Activated CD8-positive, alpha-beta memory T cell treated with anti-CD3 and anti-CD28 coated beads, Interleukin-2, amount 50 U/mL, for 48 hours (primary cell): ENCODE measurements at regions not wholly inside any gene's neighbourhood (a gene's known extent, or its start where the extent isn't known, plus 50 kb on each side); places are given as distances from the start of the nearest gene placed in this dataset.

Experiments used
- DNase-seq: peaks from one replicate; pipeline ENCODE4 v3.0.0-alpha.2; 2020

DNA sequence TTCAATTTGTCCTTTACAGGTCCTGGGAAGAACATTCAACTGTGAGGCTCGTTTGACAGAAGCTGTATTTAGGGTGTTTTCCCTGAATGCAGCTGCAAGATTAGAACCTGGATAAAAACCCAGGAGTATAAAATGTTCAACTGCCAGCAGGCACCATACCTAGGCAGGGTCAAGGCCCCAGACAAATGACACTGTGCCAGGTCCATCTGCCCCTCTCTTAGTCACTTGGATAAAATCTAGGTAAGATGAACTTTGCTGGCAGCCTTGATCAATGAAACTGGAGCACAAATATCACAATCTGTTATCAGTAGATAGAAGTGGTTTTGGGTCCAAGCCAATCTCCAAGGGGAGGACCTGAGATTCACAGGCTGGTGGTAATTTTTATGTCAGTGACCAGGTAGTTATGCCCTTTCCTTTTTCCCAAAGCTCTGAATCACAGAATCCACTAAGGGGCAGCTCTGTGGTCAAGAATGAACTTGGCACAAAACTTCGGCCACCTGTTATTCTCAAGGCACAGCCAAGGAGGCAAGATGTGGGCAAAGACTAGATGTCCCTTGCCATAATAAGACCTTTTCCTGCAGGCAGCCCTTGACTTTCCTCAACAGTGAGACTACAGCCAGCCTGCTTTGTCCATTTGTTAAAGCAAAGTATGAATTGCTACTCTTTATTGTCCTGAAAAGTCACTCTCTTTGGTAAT lies 501.0 kb downstream of the PPARGC1A start:
- no peak for DNase-seq

DNA sequence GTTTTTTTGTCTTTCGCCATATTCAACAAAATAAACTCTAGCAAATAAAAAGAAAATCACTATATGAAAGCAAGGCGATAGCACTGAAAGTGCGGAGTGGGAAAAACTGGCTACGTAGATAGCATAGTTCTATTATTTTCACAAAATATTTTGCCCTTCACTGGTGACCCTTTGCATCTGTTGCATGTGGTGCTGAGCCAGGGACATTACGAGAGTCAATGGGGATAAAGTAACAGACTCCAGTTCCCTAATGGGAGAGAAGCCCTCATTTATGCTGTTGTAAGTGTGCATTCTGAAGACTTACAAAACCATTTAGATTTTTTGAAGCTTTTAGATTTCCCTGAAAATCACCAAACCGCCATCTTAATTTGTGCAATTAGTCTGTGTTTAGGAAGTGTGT lies 501.6 kb downstream of the PPARGC1A start:
- DNase-seq = no peak

DNA sequence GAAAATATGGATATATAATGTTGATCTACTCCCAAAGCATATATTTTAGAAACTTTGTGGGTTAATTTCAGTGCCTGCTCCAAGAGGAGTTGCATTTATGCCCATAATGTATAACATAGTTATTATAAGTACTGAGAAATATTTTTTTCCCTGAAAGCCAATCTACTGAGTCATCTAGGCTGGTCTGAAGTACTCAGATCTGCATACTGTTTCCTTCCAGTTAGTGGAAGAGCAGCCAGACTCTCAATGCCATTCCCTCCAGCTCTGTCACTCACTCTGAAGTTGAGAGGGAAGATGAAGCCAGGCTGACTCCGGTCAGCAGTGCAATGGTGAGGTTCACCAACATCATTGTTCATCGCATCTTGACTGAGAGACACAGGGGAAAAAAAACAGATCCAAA lies 505.1 kb downstream of the PPARGC1A start:
- no peak for DNase-seq

DNA sequence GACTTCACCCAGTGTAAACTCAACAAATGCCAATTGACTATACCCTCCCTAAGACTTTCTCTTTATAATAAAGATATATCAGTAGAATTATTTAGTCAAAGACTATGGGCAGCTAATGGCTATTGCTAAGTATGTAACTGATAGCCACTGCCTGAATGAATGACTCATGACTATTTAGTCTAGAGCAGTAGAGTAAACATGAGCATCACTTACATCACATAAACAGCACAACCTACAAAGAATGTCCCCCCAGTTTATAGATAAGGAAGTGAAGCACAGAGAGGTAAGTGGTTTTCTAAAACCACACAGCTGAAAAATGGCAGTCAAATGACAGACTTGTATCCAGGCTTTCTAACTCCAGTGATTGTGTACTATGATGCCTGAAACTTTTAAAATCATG lies 507.0 kb downstream of the PPARGC1A start:
- DNase-seq = no peak

DNA sequence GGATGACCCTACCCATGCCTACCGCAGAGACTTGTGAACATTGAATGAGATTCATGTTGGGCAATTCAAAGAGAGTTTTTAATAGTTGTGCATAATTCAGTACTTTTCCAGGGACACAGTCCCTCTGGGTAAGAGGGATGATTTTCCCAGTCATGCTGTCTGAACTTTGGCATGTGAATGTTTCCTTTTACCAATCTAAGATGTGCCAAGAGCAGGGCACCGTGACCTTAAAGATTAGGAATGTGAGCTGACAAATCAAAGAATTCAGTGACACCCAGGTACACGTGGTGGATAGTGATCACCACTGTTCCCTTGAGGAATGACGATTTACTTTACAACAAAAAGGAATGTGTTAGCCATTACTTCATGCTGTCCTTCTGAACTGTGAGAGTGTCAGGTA lies 515.6 kb downstream of the PPARGC1A start:
- DNase-seq = no peak

DNA sequence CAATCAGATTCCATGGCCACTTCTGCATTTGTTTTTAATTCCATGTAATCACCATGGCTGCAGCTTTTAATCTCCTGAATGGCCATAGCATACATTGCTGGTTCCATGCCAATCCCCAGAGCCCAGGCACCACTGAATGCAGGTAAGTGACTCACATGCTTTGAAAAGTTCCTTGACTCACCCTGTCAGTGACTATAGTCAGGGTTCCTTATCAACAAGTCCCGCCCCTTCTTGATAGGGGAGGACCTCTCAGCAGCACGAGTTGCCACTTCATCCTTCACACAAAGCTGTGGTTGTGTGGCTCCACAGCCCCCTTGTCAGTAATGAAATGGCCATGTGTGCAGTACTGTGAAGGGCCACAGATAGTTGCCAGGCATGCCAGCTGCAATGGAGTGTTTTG lies 516.6 kb downstream of the PPARGC1A start:
- peak; percentile 50 for DNase-seq

DNA sequence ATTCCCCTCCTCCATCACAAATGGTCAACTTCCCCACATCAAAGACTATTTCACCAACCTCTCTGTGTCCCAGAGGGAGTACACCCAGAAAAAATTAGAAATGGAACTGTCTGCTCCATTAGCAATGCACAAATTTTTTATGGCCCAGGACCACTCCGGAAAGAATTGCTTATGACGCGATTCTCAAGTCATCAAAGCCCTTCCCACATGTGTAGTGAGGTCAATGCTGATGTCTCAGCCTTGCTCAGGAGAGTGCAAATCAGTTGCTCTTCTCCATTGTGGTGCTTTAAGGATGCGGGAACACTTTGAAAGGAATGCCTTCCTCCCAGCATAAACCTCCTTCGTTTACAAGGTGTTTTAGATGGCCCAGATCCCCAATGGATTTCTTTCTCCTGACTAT lies 518.3 kb downstream of the PPARGC1A start:
- DNase-seq = no peak

DNA sequence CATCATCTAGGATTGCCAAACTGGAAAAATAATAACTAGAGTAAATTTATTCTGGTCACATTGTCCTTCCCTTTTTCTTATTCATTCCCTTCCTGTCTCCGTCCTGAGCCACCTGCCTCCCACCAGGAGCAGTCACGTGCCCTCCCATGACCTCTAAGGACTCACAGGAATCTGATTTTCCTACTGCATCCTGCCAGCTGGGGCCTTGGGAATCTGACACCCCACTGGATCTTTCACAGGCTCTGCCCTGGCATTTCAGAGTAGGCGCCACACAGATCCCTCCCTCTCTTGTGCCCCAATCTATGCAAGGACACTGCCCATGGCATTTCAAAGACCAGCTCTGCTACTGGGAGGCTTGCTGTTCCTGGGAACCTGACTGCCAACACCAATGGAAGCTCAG lies 520.5 kb downstream of the PPARGC1A start:
- DNase-seq = no peak

DNA sequence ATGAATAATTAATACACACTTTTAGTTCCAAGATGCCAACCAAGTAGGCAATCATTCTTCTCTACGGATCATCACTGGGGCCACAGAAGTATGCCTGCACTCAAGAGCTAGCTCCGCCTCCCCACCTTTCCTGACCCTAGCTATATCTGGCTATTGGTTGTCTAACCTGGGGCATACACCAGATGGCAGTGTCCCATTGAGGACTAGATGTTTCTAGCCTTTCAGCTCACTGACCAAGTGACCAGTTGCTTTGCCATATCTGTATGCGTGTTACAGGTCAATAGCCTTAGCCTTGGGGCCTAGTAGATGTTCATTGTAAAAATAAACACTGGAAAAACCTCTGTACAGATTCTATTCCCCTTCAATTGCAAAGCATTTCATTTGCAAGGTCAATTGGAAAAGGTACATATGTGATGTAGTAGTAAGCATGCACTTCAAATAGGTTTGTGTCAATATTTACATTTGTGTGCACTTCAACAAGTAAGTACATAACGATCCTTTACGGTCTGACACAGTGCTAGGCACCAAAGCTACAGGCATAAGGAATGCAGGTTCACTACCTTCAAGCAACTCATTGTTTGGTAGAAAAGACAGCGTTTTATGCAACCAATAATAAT lies 521.7 kb downstream of the PPARGC1A start:
- DNase-seq = no peak

DNA sequence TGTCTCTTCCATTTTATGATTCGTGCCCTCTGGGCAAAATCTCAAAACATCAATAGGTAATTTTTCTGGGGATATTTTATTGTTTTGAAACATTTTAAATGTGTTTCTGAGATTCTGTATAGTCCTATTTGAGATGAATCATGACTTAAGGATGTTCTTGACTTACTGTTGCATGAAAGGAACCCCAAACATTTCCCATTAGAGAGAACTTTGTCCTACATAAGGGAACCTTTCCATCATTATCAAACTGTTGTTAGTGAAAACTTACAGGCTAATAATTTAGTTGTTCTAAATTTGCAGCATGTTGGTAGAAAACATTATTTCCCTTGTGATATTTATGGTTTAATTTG lies 523.3 kb downstream of the PPARGC1A start:
- no peak for DNase-seq

DNA sequence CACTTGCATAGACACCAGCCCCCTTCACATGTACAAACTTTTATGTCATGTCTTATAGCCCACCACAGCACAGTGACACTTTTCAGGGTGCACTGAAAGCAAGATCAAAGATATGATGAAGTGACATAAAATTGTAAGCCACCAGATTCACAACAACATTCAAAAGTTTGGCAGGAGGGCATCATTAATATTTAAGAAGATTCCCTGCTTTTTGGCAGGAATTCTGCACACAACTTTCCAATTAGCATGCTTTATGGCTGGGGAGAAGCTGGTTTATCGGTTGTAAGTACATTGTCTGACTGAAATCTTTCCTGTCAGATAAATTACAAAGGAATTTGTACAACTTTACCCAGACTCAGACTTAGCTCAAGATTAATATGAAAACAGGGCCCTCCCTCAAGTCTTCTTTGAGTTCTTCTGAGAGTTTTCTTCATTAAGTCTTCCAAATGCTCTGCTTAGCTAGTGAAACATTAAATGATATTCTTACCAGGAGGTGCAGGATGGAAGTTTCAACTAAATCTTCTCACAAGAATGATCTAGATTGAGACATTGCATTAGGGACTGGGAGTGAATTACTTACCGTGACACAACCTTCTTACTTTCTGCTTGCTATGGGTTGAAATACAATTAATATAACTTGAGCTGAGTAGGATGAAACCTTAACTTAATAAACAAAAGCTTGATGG lies 523.8 kb downstream of the PPARGC1A start:
- no peak for DNase-seq

DNA sequence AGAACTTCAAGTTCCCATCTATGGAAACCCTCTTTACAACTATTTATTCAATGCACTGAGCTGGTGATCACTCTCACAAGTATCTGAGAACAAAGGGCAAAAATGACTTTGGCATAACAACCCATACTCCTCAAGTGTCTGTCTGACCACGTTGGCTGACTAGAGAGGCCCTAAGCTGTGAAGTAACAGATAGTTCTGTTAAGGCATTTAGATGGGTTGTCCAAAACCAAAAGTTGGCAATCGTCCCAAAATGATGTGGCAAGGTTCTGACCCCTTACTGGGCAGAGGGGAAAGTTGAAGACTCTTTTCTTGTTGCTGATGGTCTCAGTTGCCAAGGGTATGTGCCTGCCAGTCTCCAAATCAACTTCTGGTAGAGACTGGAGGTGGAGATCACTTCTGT lies 524.8 kb downstream of the PPARGC1A start:
- DNase-seq = no peak

DNA sequence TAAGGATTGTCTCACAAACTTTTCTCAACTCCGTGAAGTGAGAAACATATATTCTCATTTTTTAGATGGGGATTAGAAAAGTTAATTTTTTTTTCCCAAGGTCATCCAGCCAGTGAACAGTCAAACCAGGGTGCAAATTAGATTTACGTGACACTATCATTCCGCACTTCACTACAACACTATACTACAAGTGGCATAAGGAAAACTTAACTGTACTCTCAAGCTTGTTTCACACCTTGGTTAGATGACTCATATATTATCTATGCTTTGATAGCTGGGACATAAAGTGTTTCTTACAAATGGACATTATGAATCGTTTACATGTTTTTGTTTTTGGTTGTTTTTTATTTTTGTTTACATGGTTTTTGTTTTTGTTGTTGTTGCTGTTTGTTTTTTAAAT lies 525.7 kb downstream of the PPARGC1A start:
- DNase-seq = no peak

DNA sequence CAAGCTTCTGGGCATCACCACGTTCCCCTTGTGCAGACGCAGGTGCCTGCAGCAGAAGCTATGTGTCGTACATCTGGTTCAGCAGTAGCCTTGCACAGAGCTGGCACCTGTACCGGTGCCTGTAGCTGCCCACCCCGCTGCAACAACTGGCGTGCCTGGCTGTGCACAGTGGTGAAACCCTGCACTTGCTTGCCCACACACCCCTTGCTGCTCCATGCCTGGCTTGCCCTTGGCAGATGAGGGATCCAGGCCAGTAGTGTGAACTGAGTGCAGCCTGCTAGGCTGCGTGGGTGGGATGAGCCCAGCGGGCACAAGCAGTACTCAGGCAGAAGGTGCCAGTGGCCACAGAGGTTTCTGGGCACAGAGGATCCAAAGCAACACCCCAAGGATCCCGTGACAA lies 528.4 kb downstream of the PPARGC1A start:
- DNase-seq = no peak

DNA sequence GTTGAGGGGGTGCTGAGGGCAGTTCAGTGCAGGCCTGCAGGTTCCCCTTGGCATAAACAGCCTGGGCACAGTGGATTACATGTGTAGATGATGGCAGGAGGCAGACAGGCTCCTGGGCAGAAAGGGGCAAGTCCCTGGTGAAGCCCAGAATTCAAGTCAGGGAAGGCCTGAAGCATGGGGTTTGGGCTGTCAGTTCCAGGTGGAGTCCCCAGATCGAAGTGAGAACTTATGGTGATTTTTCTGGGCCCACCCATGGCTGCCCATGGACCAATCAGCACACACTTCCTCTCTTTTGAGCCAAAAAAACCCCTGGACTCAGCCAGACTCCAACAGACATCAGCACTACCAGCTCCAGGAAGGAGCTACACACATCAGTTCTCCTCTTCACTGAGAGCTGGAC lies 529.1 kb downstream of the PPARGC1A start:
- no peak for DNase-seq

DNA sequence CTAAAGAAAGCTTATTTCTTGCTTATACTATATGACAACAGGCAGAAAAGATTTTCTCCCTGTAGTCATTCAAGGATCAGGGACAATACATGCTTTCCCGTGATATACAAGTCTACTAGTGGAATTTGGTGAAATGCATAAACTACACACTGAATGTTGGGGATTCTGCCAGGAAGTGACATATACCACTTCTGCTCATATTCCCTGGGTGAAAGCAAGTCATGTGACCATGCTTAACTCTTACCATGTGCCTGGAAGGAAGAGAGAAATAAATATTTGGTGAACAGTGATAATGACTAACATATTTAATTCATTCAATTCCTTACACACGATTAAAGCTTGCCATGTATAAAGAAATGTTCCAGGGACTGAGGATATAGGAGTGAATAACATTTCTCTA lies 534.6 kb downstream of the PPARGC1A start:
- no peak for DNase-seq

DNA sequence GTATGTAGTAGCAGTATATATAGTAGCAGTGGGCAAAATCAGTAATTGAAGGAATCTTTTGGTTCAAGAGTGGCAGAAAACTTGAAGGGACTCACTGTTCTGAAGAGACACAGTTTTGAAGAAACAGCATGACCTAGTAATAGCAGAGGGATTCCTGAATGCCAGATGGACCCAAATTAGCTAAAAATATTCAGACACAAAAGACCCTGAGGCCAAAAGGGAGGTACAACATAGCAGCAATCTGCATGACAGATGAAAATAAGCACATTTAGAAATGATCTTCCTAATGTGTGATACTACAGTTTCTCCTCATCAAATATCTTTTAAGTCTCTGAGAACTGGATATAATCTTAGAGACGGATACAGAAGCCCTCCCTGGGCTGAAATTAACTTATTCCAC lies 536.6 kb downstream of the PPARGC1A start:
- no peak for DNase-seq

DNA sequence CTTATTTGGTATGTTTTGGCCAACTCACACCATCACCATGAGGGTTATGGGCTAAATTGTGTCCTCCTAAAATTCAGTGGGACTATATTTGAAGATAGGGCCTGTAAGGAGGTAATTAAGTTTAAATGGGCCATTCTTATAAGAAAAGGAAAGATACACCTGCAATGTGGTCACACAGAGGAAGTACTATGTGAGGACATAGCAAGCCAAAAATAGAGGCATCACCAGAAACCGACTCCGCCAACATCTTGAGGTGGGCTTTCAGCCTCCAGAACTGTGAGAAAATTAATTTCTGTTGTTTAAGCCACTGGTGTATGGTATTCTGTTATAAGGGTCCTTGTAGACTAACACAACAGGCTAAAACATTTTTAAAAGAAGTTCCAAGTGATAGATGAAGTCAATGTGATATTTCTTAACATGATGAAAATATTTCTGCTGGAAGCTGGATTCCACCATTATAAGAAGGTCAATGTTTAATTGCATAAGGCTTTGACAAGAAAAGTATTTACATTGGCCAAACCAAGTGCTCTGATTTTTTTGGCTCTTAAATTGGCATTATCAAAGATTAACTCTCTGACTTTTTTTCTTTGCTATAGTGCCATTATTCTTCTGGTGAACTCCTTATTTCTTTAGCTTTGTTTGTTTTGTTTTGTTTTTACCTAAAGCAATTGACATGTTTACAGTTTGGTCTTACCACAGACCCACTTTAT lies 540.9 kb downstream of the PPARGC1A start:
- DNase-seq = no peak

DNA sequence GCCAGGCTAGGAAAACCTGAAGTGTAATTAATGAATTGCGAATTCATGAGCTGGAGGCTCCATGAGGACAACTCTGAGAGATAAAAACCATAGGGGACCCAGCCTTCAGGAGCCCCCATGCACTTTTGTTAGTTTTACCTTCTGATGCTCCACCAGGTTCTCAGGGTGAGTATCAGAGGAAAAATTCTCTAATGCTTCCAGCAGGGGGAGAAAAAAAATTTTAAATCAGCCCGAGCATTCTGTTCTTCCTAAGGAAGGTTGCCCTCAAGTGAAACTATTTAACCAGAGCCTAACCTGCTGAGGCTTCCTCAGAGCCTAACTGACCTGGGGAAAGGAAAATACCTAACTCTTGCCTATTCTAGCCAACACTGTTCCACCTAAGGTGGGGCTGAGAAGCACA lies 552.6 kb downstream of the PPARGC1A start:
- DNase-seq = no peak

DNA sequence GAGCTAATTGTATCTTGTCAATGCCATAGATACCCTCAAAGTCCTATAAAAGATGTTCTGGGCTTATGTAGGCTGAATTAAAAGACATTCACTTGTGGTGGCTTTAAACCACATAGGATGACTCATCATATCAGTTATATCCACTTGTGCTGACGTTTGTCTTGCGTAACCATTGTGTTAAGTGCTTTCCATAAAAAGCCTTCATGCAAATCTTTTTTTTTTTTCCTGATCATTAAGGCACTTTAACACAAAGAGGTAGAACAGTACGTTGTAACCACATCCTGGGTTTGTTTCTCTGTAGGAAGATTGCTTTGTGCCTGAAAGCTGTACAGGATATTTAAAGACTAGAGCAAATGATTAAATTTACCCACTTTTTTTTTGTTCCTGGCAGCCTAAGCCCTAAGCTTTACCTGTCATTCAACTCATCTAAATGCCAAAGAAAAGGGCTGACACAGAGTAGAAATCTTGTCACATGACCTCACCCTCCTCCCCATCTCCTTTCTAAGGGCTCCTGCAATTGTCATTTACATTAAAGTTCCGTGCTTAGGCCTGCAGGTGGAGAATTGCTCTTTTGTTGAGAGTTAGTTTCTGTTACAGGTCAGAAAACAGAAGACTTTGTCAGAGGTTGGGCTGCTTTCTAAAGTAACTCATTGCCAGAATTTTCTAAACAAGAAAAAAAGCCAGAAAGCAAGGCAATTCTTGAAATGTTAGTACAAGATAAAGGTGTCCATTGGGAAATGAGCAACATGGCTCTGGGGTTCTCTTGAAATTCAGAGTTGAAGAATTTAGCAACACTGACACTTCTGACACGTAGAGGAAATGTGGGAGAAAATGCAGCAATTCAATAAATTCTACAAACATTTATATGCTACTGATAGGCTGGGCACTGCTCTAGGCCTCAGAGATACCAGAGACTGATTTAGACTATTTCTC lies 555.6 kb downstream of the PPARGC1A start:
- no peak for DNase-seq

DNA sequence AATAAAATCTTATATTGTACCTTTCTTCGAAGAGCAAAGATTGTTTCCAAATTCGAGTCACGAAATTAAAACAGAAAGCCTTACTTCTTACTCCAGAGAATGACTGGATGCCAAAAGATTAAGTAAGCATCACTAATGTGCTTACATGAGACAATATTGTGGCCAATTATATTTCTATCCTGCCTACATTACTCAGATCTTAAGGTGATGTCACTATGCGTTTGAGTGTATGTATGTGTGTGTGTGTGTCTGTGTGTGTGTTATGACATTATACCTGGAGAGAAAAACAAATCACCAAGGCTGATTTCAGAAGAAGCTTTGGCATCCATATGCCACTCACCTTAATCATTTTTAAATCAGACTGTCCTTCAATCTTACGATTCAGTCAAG lies 556.3 kb downstream of the PPARGC1A start:
- DNase-seq = no peak

DNA sequence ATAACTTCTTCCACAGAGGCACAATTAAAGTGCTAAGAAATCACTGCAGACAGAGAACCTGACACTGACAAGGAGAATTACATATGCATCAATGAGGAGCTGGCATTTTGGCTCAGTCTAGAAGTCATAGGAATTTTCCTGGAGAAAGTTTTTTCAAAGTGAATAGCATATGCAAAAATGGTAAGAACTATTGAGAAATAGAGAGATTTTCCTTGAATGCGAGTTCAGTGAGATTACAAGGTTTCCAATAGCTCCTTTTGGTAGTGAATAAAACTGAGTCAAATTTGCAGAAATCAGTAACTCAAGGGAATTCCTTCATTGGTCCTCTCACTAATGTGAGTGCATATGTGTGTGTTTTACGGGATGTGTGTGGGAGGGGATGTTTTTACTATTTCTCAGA lies 557.5 kb downstream of the PPARGC1A start:
- DNase-seq = no peak

DNA sequence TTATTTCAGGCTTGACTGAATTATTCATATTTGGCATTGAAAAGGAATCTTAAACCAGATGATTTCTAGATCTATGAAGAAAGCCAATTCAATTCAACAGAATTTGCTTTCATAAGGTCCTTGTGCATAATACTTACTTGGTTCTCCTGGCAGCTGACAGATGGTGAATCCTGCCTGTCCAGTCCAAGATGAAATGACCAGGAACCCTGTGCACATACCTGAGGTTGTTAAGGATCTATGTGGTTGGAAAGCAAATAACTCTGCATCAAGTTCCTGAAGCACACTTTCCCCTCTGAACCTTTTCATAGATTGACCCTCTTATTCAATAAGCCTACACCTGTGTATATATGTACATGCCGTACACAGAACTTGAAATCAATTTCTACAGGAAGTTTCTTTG lies 562.7 kb downstream of the PPARGC1A start:
- no peak for DNase-seq
